Stimulated activated CD8-positive, alpha-beta memory T cell treated with anti-CD3 and anti-CD28 coated beads, Interleukin-7, amount 100 ng/mL, for 24 hours (primary cell): ENCODE measurements at regions not wholly inside any gene's neighbourhood (a gene's known extent, or its start where the extent isn't known, plus 50 kb on each side); places are given as distances from the start of the nearest gene placed in this dataset.

Source experiments
- DNase-seq: peaks from one replicate; pipeline ENCODE4 v3.0.0-alpha.2; 2020; ENCODE audit warnings: low read depth

DNA sequence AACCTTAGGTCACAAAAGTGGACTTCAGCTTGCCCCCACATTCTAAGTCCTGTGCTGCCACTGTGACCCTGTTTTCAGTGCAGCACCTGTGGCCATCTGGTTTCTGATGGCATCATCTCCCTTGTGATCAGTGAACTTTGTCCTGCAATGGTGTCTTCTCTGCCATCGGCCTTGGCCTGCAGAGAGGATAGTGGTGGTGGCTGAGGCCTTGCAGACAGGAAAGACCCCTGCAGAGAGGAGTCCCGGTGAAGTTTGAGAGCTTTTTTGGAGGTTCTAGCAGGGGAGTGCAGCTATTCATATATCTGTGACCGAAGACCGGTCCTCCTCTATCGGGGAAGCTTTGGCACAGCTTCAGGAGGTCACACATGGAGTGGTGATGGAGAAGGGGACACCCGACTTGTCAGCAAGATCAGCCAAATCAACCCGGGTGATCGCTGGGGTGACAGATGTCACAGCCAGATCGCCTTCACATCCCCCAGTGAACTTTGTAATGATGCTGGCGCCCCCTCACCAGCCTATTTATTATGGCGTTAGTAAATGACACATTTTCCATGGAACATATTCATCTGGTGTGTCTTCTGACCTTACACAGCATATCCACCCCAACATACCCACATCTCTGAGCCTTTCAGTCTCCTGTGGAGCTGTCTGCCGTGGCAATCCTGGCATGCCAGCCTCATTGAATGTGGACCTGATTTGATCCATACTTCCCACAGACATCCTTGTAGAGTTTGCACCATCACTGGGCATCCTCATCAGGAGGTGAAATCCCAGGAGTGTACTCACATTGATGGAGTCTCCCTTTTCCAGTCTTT lies 136.1 kb downstream of the PAPOLA start:
- no peak for DNase-seq

DNA sequence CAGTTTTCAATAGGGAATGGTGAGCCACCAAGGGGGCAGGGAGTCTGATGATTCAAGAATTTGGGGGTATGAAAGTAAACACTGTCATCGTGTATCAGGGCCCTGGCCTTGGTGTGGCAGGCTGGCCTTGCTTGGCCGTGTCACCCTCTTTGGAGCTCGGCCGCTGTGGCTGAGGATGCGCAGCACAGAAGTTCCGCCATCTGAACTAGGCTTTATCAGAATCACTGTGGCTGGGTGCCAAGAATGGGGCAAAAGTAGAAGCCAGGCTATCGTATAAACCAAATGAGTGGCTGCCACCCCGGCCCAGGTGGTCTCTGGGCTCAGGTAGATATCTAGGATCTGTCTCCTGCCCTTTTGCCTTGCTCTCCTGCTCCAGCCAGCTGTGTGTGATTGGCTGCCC lies 137.4 kb downstream of the PAPOLA start:
- no peak for DNase-seq

DNA sequence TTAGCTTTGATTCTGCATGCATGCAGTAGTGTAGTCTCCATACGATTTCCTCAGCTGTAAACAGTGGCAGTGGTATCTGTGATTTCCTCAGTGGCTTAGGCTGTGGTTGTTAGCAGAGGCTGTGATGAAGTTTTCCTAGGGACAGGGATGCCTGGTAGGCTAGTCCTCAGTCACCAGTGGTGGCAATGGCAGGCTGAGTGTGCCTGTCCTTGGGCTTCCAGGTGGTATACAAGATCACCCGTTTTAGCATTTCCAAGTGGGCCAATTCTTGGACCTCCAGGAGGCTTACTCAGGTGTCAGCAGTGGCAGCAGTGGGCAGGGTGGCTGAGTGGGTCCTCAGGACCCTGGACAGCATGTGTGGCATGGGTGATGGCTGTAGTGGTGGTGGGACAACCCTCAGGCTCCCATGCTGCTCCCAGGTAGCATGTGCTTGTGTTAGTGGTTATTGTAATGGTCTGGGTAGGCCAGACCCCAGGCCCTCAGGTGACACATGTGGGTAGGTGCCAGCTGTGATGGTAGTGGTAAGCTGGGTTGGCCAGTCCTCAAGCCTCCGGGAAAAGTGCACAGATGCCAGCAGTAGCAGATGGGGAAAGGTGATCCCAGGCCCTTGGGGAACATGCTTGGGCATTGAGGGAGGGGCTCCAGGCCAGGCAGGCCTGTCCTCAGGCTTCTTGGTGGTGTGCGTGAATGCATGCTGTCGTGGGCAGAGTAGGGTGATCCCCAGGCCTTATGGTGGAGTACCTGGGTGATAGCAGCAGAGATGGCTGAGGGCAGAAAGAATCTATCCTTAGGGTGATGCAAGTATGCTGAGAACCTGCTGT lies 146.5 kb downstream of the PAPOLA start:
- no peak for DNase-seq

GRCh38 chr14:96649327-96649601 lies 147.1 kb downstream of the PAPOLA start:
- DNase-seq: no peak

GRCh38 chr14:96653597-96653996 lies 143.6 kb upstream of the VRK1 start:
- DNase-seq: no peak

- DNase-seq: no peak
Measured at GRCh38 chr14:96658611-96659010, 138.6 kb upstream of the VRK1 start.

DNA sequence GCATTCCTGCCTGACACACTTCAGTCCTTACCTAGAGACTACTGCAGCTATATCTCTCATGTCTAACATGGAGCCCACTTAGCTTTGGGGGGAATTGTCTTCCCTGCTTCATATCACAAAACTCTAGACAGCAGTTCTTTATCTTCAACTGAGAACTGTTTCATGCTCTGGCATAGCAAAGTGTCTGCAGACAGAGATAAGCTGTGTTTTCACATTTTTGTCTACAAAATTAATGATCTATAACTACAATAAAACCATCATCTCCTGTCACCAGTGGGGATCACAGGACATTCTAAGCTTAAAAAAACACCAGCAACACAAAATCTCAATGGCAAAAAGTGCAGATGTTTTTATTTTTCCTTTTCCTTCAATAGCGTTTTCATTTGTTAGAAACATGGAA lies 137.1 kb upstream of the VRK1 start:
- DNase-seq: no peak

GRCh38 chr14:96660667-96661066 lies 136.5 kb upstream of the VRK1 start:
- no peak for DNase-seq

DNA sequence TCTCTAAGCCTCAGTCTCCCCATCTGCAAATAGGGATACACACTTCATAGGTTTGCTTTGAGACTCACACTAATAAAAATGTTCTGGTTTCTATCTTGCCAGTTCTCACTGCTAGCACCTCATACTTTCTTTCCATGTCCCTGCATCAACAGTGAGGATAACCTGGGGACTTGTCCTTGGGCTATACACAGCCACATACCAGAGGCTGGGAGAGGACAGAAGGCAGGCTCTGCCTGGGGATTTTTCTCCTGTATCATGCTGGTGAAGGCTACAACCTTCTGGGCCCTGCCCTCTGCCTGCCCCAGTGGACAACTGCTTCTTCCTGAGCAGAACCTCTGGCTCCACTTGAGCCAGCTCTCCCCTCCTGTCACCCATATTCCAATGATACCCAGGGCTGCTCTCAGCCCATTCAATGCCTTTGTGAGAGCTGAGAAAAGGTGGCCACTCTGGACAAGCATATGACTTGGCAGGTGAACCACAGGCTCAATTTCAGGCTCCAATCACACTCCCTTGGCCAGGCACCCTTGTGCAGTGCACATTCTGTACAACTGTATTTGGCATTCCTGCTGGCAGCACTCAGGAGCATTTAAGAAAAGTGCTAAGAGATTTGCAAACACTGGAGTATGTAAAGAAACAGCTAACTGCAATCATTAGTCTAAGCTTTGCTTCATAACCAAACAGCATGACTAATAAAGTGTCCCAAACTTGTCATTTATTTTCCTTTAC lies 135.8 kb upstream of the VRK1 start:
- no peak for DNase-seq

DNA sequence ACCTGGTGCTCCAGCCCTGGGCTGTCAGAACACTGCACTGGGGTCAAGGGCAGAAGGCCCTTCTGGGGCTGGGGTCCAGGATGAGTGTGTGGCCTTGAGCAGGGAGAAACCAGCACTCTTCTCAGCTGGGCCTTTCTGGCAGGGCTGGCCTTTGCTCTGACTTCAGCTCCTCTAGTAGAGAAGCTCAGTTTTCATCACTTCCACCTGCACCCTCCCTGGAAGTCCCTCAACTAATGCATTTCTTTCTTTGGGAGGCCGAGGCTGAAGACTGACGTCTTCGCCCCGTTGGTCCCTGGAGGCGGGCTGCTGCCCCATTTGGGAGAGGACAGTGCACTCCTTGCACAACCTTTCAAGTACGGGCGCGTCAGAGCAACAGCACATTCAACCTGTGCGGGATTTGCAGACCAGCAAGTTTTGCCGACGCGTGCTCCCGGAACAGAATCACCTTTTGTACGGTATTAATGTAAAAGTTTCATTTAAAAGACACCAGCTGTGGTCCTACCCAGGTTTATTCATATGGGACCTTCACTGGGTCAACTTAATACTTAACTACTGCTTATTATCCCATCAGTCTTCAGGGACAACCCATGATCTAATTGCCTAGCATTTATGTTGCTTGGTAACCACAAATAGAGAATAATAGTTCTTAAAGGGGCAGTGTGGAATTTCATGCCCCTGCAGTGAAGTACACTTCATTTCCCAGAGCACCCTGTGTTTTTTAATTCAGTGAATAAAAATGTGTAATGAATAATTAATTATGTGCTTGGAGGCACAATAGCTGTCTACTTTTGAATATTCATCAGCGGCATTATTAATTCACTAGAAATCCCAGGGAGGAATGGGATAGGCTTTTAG lies 134.8 kb upstream of the VRK1 start:
- DNase-seq: no peak

GRCh38 chr14:96663076-96663475 lies 134.1 kb upstream of the VRK1 start:
- no peak for DNase-seq

DNA sequence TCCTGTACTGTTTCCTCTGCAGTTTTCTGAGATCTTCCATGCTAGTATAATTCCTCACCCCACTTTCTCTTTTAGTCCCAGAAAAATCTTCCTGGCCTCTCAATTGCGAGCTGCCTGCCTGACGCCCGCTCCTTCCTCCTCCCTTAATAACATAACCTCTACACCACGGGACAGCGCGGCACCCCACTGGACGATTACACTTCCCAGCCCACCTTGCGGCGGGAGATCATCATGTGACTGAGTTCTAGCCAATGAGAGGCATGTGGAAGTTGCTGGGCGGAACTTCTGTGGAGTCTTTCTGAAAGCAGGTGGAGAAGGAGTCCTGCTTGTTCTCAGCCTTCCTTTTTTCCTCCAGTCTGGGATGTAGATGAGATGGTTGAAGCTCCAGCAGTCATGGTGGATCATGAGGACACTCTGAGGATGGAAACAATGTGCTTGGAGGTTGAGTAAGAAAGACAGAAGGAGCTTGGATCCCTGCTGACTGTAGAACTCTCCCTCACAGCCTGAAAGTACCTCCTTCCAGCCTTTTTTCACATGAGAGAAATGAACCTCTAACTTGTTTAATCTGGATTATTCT lies 133.6 kb upstream of the VRK1 start:
- no peak for DNase-seq

DNA sequence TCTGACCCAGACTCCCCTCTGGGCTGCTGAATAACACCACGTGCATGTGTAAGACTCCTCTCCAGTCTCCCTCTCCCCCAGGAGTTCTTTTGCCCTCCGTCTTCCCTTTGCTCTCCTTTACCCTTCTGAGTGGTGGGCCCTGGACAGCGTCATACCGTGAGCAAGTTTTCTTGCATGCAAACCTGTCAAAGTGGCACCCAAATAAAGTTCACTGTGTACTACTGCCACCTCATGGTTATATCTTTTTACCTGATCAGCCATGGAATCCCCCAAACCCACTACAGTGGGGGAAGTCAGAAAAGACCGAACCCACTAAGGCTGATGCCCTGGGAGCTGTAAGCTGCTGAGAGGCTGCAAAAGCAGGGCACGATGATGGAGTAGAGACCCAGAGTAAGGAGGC lies 131.1 kb upstream of the VRK1 start:
- DNase-seq: no peak

DNA sequence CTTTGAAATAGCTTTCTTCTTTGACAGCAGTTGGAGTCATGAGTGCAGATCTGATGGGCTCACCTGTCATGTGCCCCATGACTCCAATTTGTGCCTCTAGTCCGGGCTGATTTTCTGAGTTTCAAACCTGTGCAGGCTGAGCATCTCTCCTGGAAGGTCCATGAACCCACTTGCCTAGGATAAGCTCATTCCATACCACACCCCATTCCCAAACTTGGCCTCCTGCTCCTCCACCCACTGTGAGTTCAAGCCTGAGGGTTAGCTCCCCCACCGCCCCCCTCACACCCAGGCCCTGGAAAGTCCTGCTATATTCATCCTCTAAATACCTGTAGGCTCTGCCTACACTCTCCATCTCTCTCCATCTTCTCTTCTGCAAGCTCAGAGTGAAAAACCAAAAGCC lies 126.8 kb upstream of the VRK1 start:
- no peak for DNase-seq

GRCh38 chr14:96671218-96671617 lies 126.0 kb upstream of the VRK1 start:
- no peak for DNase-seq

DNA sequence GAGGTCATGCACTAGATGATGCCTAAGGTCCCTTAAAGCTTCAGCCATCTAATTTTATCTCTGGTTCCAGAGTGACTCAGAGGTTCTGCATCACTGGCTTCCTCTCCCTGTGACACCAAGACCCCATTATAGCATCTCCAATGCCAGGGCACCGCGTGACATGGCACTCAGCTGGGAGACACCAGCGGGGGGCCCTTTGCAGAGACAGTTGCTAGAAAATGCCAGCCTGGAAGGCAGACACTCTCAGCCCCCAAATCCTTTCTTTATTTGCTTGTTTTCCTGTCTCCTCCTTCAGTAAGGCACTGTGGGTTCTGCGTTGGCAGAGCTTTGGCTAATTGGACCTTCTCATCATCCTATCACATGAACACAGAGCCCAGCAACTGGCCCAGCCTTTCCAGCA lies 123.5 kb upstream of the VRK1 start:
- no peak for DNase-seq

- no peak for DNase-seq
Measured at GRCh38 chr14:96674121-96674520, 123.1 kb upstream of the VRK1 start.

DNA sequence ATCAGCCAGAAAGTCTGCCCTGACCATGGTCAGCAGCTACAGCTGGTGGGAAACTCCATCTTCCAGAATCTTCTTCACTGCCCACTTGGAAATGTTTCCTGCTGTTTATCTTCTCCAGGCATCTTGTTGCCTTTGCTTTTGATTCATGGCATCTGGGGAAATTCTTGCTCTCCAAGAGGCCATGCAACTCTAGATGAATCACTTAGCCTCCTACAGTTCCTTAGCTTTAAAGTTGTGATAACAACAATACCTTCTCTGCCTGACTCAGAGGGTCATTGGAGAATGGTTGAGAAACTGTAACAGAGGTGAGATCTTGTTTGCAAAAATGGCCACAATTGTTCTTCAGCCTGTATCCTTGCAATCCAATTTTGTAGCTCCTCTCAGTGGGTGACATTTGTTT lies 121.0 kb upstream of the VRK1 start:
- no peak for DNase-seq

DNA sequence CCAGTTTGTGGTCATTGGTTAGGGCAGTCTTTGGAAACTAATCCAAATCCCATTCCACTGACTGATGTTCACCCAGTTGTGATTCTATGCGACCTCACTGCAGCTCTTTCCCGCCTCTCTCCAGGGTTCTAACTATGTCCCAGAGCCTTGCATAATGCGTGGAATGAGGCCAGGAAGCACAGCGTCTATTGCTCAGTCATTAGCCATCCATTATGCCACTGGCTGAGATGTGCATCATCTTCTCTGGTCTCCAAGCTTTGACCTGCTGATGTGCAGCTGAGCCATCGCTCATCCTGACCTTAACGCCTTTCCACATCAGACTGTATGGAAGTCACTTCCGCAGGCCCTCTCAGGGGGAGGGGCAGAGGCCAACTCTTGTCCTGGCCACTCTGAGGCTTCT lies 115.4 kb upstream of the VRK1 start:
- DNase-seq: no peak

DNA sequence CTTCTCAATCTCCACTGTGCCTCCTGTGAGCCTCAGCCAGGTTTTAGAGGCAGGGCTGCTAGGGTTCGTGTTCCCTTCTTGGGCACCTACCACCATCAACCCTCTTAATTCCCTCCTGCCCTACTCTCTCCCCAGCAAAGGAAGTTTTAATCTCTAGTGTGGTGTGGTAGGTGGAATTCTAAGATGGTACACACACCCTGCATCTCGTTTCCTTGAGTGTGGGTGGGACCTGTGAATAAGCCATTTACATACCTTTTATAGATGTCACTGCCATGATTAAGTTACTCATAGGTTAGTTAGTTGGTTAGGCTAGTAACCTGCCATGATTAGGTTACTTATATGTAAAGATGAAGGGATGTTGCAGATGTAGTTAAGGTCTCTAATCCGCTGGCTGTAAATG lies 114.8 kb upstream of the VRK1 start:
- DNase-seq: no peak

- DNase-seq: no peak
Measured at GRCh38 chr14:96683562-96684289, 113.5 kb upstream of the VRK1 start.
